K562 (cell line): ENCODE measurements at regions not wholly inside any gene's neighbourhood (a gene's known extent, or its start where the extent isn't known, plus 50 kb on each side); places are given as distances from the start of the nearest gene placed in this dataset.

Experiments
- ATAC-seq: fragments of 200-7000 bp; cut with Tn5 transposase; 3 replicates; pipeline ENCODE4 v1.9.1; 2020; ENCODE audit warnings: moderate library complexity
- BruUV-seq: library from RNA; stranded (reverse); fragments of 400-500 nt; replicated peaks from 2 replicates; lab custom pipeline; 2021; lab: Mats Ljungman, UMichigan
- CTCF ChIA-PET: fragments of 300-600 bp; formaldehyde crosslinking; extraction: SDS; loops from one replicate; lab custom pipeline; 2021; ENCODE audit warnings: low intra/inter-chr PET ratio; lab: Yijun Ruan, JAX
- POLR2A ChIA-PET: fragments of 300-600, 350-650 bp; sonication (Branson Sonifier 250); formaldehyde crosslinking; extraction: SDS; loops from one replicate; lab custom pipeline; 2021; ENCODE audit warnings: antibody characterized with exemption, inconsistent platforms; lab: Yijun Ruan, JAX
- DNase-seq, 4 experiments: peaks; one replicate each; pipeline versions ENCODE4 v3.0.0 to v3.0.0-alpha.2; 2011 to 2018; ENCODE audit warnings: low spot score in 3 of 4, mixed read lengths in 3 of 4; ENCODE audit errors: extremely low read depth in 1 of 4
- FAIRE-seq: peaks from 2 replicates; lab custom pipeline; 2011; peaks lifted over from hg19 to GRCh38; lab: Jason Lieb, UNC
- H2AFZ ChIP-seq: 2 replicates; pipeline ENCODE4 v1.6.0; 2011; ENCODE audit warnings: low read depth, low read length, control low read depth, inconsistent platforms
- H3K27ac ChIP-seq: fragments of 200-600 bp; 3 replicates; pipeline ENCODE4 v1.8.0; 2011; ENCODE audit warnings: low read depth, mild to moderate bottlenecking, control low read depth, inconsistent platforms, low read length, moderate library complexity, mixed read lengths; ENCODE audit errors: extremely low read depth
- H3K27me3 ChIP-seq, 2 experiments: fragments of 300-600 bp in 1 of 2; 2 replicates in 1 of 2; 3 replicates in 1 of 2; pipeline versions ENCODE4 v1.6.0 to v1.8.0; 2011; ENCODE audit warnings: inconsistent platforms in 2 of 2, low read length in 2 of 2, mild to moderate bottlenecking in 1 of 2, mixed read lengths in 1 of 2, moderate library complexity in 1 of 2; ENCODE audit not compliant: control insufficient read depth in 2 of 2, insufficient read depth in 2 of 2
- H3K36me3 ChIP-seq: fragments of 300-600 bp; 3 replicates; pipeline ENCODE4 v1.8.0; 2011; ENCODE audit warnings: mild to moderate bottlenecking, low read length, inconsistent platforms; ENCODE audit not compliant: control insufficient read depth, insufficient read depth
- H3K4me1 ChIP-seq, 2 experiments: fragments of 200-600 bp in 1 of 2; replicated peaks in 1 of 2; 2 replicates in 1 of 2; 3 replicates in 1 of 2; pipeline versions ENCODE4 v1.5.1 to v1.8.0; 2011; ENCODE audit warnings: inconsistent platforms in 2 of 2, low read length in 2 of 2, mild to moderate bottlenecking in 1 of 2, mixed read lengths in 1 of 2, moderate library complexity in 1 of 2; ENCODE audit not compliant: control insufficient read depth in 2 of 2, insufficient read depth in 2 of 2
- H3K4me2 ChIP-seq: 2 replicates; pipeline ENCODE4 v1.6.1; 2011; ENCODE audit warnings: low read length, control low read depth, inconsistent platforms, mixed read lengths; ENCODE audit not compliant: insufficient read depth
- H3K4me3 ChIP-seq: fragments of 200-600 bp; sonication (generic), shearing (Covaris generic); 2 replicates; pipeline ENCODE4 v1.5.1; 2016; ENCODE audit warnings: control low read depth, inconsistent platforms
- H3K79me2 ChIP-seq: fragments of 200-600 bp; 3 replicates; pipeline ENCODE4 v1.8.0; 2011; ENCODE audit warnings: low read length, inconsistent platforms; ENCODE audit not compliant: control insufficient read depth, insufficient read depth
- H3K9ac ChIP-seq, 2 experiments: 2 replicates each; pipeline versions ENCODE4 v1.6.0 to v1.6.1; 2011; ENCODE audit warnings: low read depth in 2 of 2, low read length in 2 of 2, control low read depth in 1 of 2, inconsistent platforms in 1 of 2, mild to moderate bottlenecking in 1 of 2, mixed read lengths in 1 of 2; ENCODE audit not compliant: insufficient read depth in 1 of 2
- H3K9me1 ChIP-seq: one replicate; pipeline ENCODE4 v1.6.0; 2011; ENCODE audit warnings: inconsistent platforms, mild to moderate bottlenecking, low read length, moderate library complexity; ENCODE audit not compliant: control insufficient read depth, insufficient read depth
- H3K9me3 ChIP-seq: replicated peaks from 2 replicates; pipeline ENCODE4 v1.5.1; 2011; ENCODE audit warnings: low read depth, low read length, inconsistent platforms; ENCODE audit not compliant: control insufficient read depth, insufficient read depth
- H4K20me1 ChIP-seq: replicated peaks from 2 replicates; pipeline ENCODE4 v1.6.1; 2011; ENCODE audit warnings: low read length, inconsistent platforms, mixed read lengths; ENCODE audit not compliant: control insufficient read depth, insufficient read depth
- ARID3B ChIP-seq: fragments of 250-450 bp; sonication (Bioruptor Pico); IDR thresholded peaks from 2 replicates; pipeline ENCODE4 v1.4.0; 2020; ENCODE audit warnings: borderline replicate concordance
- ATF7 ChIP-seq: fragments of 450-650 bp; IDR thresholded peaks from 2 replicates; pipeline ENCODE4 v1.7.1; 2014; ENCODE audit warnings: mild to moderate bottlenecking, moderate library complexity
- BDP1 ChIP-seq: IDR thresholded peaks from 3 replicates; pipeline ENCODE4 v1.6.1; 2011; ENCODE audit not compliant: insufficient read length, insufficient read depth
- BRF2 ChIP-seq: IDR thresholded peaks from 3 replicates; pipeline ENCODE4 v1.6.1; 2011; ENCODE audit warnings: borderline replicate concordance, mild to moderate bottlenecking; ENCODE audit not compliant: insufficient read length, insufficient read depth
- CAMTA2 ChIP-seq: fragments of 250-450 bp; sonication (Bioruptor Pico); conservative IDR thresholded peaks from 2 replicates; pipeline ENCODE4 v1.5.1; 2022
- DNMT1 ChIP-seq: fragments of 450-650 bp; IDR thresholded peaks from 2 replicates; pipeline ENCODE4 v1.6.1; 2016; ENCODE audit warnings: antibody characterized with exemption, mild to moderate bottlenecking
- EZH2 ChIP-seq: IDR thresholded peaks from 2 replicates; pipeline ENCODE4 v1.6.1; 2012; ENCODE audit warnings: low read depth, mild to moderate bottlenecking, inconsistent platforms, low read length, borderline replicate concordance
- FOSL1 ChIP-seq: fragments of 200-800 bp; sonication (Bioruptor generic); conservative IDR thresholded peaks from 2 replicates; pipeline ENCODE4 v1.6.1; 2016; ENCODE audit warnings: missing genetic modification characterization, missing compliant biosample characterization
- MAX ChIP-seq: sonication (generic); formaldehyde crosslinking; IDR thresholded peaks from 2 replicates; pipeline ENCODE4 v1.9.0; 2022; ENCODE audit warnings: mild to moderate bottlenecking, missing genetic modification reagents
- MBD2 ChIP-seq: sonication (generic); IDR thresholded peaks from 2 replicates; pipeline ENCODE4 v1.6.1; 2016; ENCODE audit warnings: low read depth, borderline replicate concordance
- SRSF1 ChIP-seq: fragments of 200-400 bp; formaldehyde crosslinking; IDR thresholded peaks from 2 replicates; pipeline ENCODE4 v1.6.1; 2017; ENCODE audit warnings: mild to moderate bottlenecking, low read depth, low read length, moderate library complexity
- ZBTB11 ChIP-seq, 3 experiments: fragments of 200-800 bp in 1 of 3; fragments of 250-450 bp in 1 of 3; fragments of 450-650 bp in 1 of 3; sonication (Bioruptor Pico) in 1 of 3; sonication (Bioruptor generic) in 1 of 3; formaldehyde crosslinking in 1 of 3; IDR thresholded peaks; 2 replicates each; pipeline versions ENCODE4 v1.6.1 to v1.8.0; 2016 to 2022; ENCODE audit warnings: mild to moderate bottlenecking in 2 of 3, missing genetic modification characterization in 2 of 3, missing compliant biosample characterization in 1 of 3, moderate library complexity in 1 of 3
- ZNF133 ChIP-seq: fragments of 250-450 bp; sonication (Bioruptor Pico); IDR thresholded peaks from 2 replicates; pipeline ENCODE4 v1.4.0; 2020; ENCODE audit warnings: mild to moderate bottlenecking
- ZNF311 ChIP-seq: fragments of 250-450 bp; sonication (Bioruptor Pico); IDR thresholded peaks from 2 replicates; pipeline ENCODE4 v1.4.0; 2020; ENCODE audit warnings: mild to moderate bottlenecking, moderate library complexity
- ZNF655 ChIP-seq: fragments of 250-450 bp; sonication (Bioruptor Pico); IDR thresholded peaks from 2 replicates; pipeline ENCODE4 v1.5.0; 2021
- WGBS: fragments of 100-300 bp; shearing (Covaris generic); methylation state at CpG from one replicate; pipeline ENCODE4 v1.1.6; 2016; ENCODE audit warnings: low coverage, mixed read lengths; ENCODE audit not compliant: insufficient coverage; ENCODE audit errors: missing lambda C conversion rate; 5-methylcytosine and 5-hydroxymethylcytosine counted together
- in situ Hi-C: fragments of 300-500 bp; cut with MboI; formaldehyde crosslinking; loops from 4 replicates; pipeline ENCODE4 v1.15.0; 2018; ENCODE audit warnings: inconsistent platforms, mixed read lengths
- intact Hi-C: fragments of 100-400 bp; cut with micrococcal nuclease; formaldehyde crosslinking; loops from 2 replicates; pipeline ENCODE4 v1.14.2; 2022

- Histone ChIP-seq H3K79me2 (no peaks in the 10 kb centered on the region), H3K27ac (no peak overlapping the region), H2AFZ (no peak overlapping the region), H3K27me3 (no peaks in the 10 kb centered on the region), H3K9me1 (no peaks in the 10 kb centered on the region), H3K4me1 (no peaks in the 10 kb centered on the region), H3K36me3 (no peaks in the 10 kb centered on the region), H3K9ac (no peak overlapping the region), H3K4me2 (no peak overlapping the region), H3K9me3 (no peaks in the 10 kb centered on the region), H3K4me3 (no peak overlapping the region), H4K20me1 (no peaks in the 10 kb centered on the region)
- DNase-seq (no peak), ATAC-seq (no peak), FAIRE-seq (no peak)
- in situ Hi-C loops (no loop called here), intact Hi-C loops (no loop called here)
- POLR2A ChIA-PET: no interaction called here
- CTCF ChIA-PET: no interaction called here
- 4% methylated on average over 3 of the region's 3 CpGs for WGBS
- no TSS peak for BruUV-seq
- TF ChIP-seq MBD2 (no peak), ZNF133 (no peak), MAX (CRISPR knock-in tag) (no peak), ZNF655 (CRISPR knock-in tag) (no peak), ARID3B (CRISPR knock-in tag) (no peak), ATF7 (no peak), BRF2 (no peak), DNMT1 (no peak), SRSF1 (no peak), ZNF311 (CRISPR knock-in tag) (no peak), FOSL1 (no peak), CAMTA2 (CRISPR knock-in tag) (no peak), BDP1 (no peak), ZBTB11 (CRISPR knock-in tag; IDR thresholded peaks at IDR 0.05) (no peak), EZH2 (no peak)
Measured at GRCh38 chr1:118618618-118619340, 369.4 kb downstream of the TBX15 start.
